ENCODE measurements at regions not wholly inside any gene's neighbourhood (a gene's known extent, or its start where the extent isn't known, plus 50 kb on each side); places are given as distances from the start of the nearest gene placed in this dataset.

- TF ChIP-seq CTCF (conservative IDR thresholded peaks at IDR 0.05) (no peak), EZH2 (IDR thresholded peaks at IDR 0.05; ENCODE audit: low read depth) (no peak)
These were observed 1230.2 kb downstream of the JRKL start for GRCh38 chr11:97620007-97620406.

Measured in PC-9 (cell line).